Esophagus (tissue), 2 donors: ENCODE measurements at regions not wholly inside any gene's neighbourhood (a gene's known extent, or its start where the extent isn't known, plus 50 kb on each side); places are given as distances from the start of the nearest gene placed in this dataset.
"Not testable (repeated sequence)": the region's sequence is repeated elsewhere in the genome, so short reads cannot be mapped to it uniquely, and the experiment has no call there.

Source experiments
- H3K27ac ChIP-seq, 2 donors: one replicate each; pipeline ENCODE4 v1.5.1; 2013; ENCODE audit warnings: low read depth in 2 of 2, mild to moderate bottlenecking in 2 of 2, inconsistent platforms in 1 of 2, low read length in 1 of 2, moderate library complexity in 1 of 2
- H3K27me3 ChIP-seq, 2 donors: one replicate each; pipeline ENCODE4 v1.6.1; 2013; ENCODE audit warnings: low read length in 2 of 2, control low read depth in 1 of 2, mild to moderate bottlenecking in 1 of 2; ENCODE audit not compliant: insufficient read depth in 2 of 2, control insufficient read depth in 1 of 2
- H3K36me3 ChIP-seq, 2 donors: one replicate each; pipeline ENCODE4 v1.6.1; 2013; ENCODE audit warnings: low read length in 1 of 2; ENCODE audit not compliant: control insufficient read depth in 2 of 2, insufficient read depth in 2 of 2
- H3K4me1 ChIP-seq, 2 donors: one replicate each; pipeline ENCODE4 v1.6.1; 2013; ENCODE audit warnings: low read length in 1 of 2; ENCODE audit not compliant: control insufficient read depth in 2 of 2, insufficient read depth in 2 of 2
- H3K4me3 ChIP-seq, 2 donors: one replicate each; pipeline ENCODE4 v1.5.1; 2013; ENCODE audit warnings: low read length in 2 of 2, mild to moderate bottlenecking in 2 of 2, low read depth in 1 of 2, moderate library complexity in 1 of 2
- H3K9me3 ChIP-seq, 2 donors: one replicate each; pipeline ENCODE4 v1.6.1; 2013; ENCODE audit warnings: mild to moderate bottlenecking in 2 of 2, low read depth in 1 of 2, low read length in 1 of 2, moderate library complexity in 1 of 2; ENCODE audit not compliant: control insufficient read depth in 2 of 2, insufficient read depth in 1 of 2
- WGBS, 2 donors: extraction: QIAGEN DNeasy Blood & Tissue Kit; methylation state at CpG; one replicate each; pipeline ENCODE4 v1.1.7; 2013; 5-methylcytosine and 5-hydroxymethylcytosine counted together
- donor health status: healthy with polysubstance abuse.
- donor health status: Bipolar disorder and iron deficiency.

DNA sequence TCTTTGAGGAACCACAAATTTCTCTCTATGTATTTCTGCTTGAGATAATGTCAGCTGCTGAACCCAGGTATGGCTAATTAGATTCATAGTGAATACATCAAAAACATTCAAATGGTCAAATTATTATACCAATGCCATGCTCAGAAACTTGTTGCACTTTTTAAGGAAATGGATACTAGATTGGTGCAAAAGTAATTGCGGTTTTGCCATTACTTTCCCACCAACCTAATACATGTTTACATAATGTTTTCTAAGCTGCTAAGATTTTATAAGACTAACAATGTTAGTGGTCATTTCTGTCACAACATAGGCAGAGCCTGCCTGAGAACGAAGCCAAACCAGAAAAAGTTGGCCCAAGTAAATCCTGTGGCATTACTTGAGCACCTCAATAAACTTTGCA, 568.2 kb upstream of the LRATD1 start:
- Histone ChIP-seq H3K4me1 (no peaks in the 10 kb centered on the region), H3K27me3 (no peaks in the 10 kb centered on the region), H3K27ac (no peak overlapping the region), H3K36me3 (no peaks in the 10 kb centered on the region), H3K4me3 (no peak overlapping the region), H3K9me3 (no peaks in the 10 kb centered on the region)
- WGBS, 2 donors = 66 to 76% methylated on average over 2 of the region's 2 CpGs

DNA sequence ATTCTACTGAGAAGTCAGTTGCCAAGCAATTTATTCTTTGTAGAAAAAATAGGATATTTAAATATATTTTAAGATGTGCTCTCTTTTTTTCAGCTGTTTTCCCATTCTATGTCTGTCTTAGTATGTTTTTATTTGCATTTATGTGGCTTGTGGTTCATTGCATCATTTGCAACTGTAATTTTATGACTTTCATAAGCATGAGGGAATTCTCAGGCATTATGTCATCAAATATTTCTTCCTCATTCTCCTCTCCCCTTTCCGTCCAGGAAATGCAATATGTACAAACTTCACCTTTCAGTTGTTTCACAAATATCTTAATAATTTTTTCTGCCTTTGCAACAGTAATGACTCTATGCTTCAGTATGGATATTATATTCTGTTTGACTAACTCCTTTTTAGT, 560.2 kb upstream of the LRATD1 start:
- Histone ChIP-seq H3K9me3 (no peaks in the 10 kb centered on the region), H3K4me3 (no peak overlapping the region)
- 36 to 72% methylated on average over 1 of the region's 1 CpG for WGBS, 2 donors

DNA sequence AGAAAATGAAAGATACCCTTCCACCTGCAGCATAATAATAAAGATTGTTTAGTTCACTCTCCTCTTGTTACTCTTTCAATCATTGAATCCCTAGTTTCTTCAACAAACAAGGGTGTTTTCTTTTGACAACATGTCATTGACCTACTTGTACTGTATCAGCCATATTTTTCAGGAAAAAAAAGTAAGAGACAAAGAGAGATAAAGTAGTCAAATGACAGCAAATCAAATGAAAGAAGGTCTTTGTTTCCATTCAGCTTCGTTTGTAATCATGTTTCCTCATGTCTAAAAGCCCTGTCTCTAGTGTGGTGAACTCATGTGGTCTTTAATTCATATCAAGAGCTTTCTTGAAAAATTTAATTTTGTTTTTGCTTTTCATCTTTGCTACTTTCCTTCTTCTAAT, 557.8 kb upstream of the LRATD1 start:
- no peaks in the 10 kb centered on the region for H3K4me1 ChIP-seq
- H3K9me3 ChIP-seq = no peaks in the 10 kb centered on the region
- no peak overlapping the region for H3K27ac ChIP-seq
- no peaks in the 10 kb centered on the region for H3K36me3 ChIP-seq
- 16 to 38% methylated on average over 1 of the region's 1 CpG for WGBS, 2 donors
- H3K27me3 ChIP-seq = no peaks in the 10 kb centered on the region
- H3K4me3 ChIP-seq = no peak overlapping the region

More for the DNA sequence above, 560.2 kb upstream of the LRATD1 start:
- Histone ChIP-seq H3K27me3 (no peaks in the 10 kb centered on the region), H3K36me3 (no peaks in the 10 kb centered on the region), H3K27ac (no peak overlapping the region), H3K4me1 (no peaks in the 10 kb centered on the region)

DNA sequence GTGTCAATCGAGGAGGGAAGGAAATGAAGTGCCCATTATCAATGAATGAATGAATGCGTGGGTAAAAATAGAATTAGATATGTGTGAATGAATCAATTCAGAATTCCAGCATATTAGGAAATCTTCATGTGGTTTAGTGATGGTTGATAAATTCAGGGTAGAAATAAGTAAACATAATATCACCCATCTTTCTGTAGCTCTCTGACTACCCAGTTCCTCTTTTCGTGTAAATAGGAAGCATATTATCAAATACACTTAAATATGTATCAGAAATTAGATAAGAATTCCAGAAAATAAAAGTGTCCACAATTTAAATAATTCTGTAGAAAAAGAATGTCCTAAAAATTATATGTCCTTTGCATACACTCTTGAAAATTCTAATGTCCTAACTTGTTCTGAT, 552.9 kb upstream of the LRATD1 start:
- Histone ChIP-seq H3K4me3 (no peak overlapping the region), H3K27me3 (no peaks in the 10 kb centered on the region), H3K4me1 (no peaks in the 10 kb centered on the region), H3K36me3 (no peaks in the 10 kb centered on the region), H3K9me3 (peaks cover 0 to 5% of the 10 kb centered on the region in 2 donors), H3K27ac (no peak overlapping the region)
- WGBS, 2 donors = 70 to 78% methylated on average over 3 of the region's 3 CpGs

DNA sequence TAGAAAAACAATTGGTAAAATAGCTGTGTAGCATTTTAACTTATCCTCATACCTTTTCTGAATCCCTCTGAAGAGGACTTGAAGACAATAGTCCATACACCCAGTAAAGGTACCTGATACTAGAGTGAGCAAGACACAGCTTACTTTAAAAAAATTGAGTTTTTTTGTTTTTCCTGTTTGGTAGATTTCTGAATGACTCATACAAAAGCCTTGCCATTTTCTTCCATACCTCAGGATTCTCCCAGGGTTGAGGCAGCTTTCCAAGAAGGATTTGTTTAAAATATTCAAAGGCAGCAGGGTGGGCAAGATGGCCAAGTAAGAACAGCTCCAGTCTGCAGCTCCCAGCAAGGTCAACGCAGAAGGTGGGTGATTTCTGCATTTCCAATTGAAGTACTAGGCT, 551.0 kb upstream of the LRATD1 start:
- Histone ChIP-seq H3K27ac (no peak overlapping the region), H3K36me3 (no peaks in the 10 kb centered on the region), H3K9me3 (peaks cover 0 to 5% of the 10 kb centered on the region in 2 donors), H3K27me3 (no peaks in the 10 kb centered on the region), H3K4me3 (no peak overlapping the region), H3K4me1 (no peaks in the 10 kb centered on the region)
- 80 to 84% methylated on average over 1 of the region's 1 CpG for WGBS, 2 donors

DNA sequence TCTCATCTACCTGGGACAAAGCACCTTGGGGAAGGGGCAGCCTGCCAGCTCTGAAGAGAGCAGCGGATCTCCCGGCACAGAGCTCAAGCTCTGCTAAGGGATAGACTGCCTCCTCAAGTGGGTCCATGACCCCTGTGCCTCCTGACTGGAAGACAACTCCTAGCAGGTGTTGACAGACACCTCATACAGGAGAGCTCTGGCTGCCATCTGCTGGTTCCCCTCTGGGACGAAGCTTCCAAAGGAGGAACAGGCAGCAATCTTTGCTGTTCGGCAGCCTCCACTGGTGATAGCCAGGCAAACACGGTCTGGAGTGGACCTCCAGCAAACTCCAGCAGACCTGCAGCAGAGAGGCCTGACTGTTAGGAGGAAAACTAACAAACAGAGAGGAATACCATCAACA, 549.9 kb upstream of the LRATD1 start:
- 94 to 96% methylated on average over 5 of the region's 5 CpGs for WGBS, 2 donors
- Histone ChIP-seq H3K27me3 (no peaks in the 10 kb centered on the region), H3K4me3 (no peak overlapping the region)

DNA sequence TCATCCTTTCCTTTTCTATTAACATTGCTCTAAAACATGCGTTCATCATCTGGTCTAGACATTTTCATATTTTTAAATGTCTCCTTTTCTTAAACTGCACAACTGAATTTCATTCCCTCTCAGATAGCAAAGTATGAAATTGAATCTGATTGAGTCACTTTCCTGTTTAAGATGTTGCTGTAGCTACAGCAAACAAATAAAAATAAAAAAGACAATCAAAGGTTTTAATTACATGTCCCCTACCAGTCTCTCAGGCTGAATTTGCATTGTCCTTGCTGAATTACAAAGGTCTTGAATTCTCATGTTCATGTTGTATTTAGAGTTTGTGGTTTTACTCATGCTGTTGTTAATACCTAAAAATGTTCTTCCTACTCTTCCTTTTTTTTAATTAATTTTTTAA, 537.9 kb upstream of the LRATD1 start:
- 80 to 88% methylated on average over 1 of the region's 1 CpG for WGBS, 2 donors
- H3K36me3 ChIP-seq = no peaks in the 10 kb centered on the region

More for the DNA sequence above, 549.9 kb upstream of the LRATD1 start:
- Histone ChIP-seq H3K4me1 (no peaks in the 10 kb centered on the region), H3K9me3 (peaks cover 0 to 5% of the 10 kb centered on the region in 2 donors), H3K36me3 (no peaks in the 10 kb centered on the region), H3K27ac (no peak overlapping the region)

DNA sequence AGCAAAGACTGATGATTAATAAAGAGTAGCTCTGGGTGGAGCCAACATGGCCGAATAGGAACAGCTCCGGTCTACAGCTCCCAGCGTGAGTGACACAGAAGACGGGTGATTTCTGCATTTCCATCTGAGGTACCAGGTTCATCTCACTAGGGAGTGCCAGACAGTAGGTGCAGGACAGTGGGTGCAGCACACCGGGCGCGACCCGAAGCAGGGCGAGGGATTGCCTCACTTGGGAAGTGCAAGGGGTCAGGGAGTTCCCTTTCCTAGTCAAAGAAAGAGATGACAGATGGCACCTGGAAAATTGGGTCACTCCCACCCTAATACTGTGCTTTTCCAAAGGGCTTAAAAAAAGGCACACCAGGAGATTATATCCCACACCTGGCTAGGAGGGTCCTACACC, 533.4 kb upstream of the LRATD1 start:
- H3K9me3 ChIP-seq, H3K27ac ChIP-seq, H3K36me3 ChIP-seq, H3K4me3 ChIP-seq, H3K27me3 ChIP-seq, H3K4me1 ChIP-seq: not testable (repeated sequence)
- 84 to 93% methylated on average over 9 of the region's 9 CpGs for WGBS, 2 donors

More for the DNA sequence above, 537.9 kb upstream of the LRATD1 start:
- Histone ChIP-seq H3K4me3 (no peak overlapping the region), H3K27me3 (no peaks in the 10 kb centered on the region), H3K27ac (no peak overlapping the region), H3K4me1 (no peaks in the 10 kb centered on the region), H3K9me3 (no peaks in the 10 kb centered on the region)

DNA sequence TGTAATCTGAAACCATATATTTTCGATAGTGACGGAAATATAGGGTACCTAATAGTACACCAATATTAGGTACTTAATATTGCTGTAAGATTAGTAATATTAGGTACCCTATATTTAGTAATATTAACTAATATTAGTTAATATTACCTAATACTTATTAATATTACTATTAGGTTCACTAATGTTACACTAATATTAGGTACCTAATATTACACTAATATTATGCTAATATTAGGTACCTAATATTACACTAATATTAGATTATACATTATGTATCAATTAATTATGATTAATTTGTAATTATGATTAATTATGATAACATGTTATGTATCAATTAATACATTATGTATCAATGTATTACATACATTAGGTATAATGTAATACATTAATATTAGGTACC, 518.2 kb upstream of the LRATD1 start:
- WGBS, 2 donors = 54 to 87% methylated on average over 2 of the region's 2 CpGs

DNA sequence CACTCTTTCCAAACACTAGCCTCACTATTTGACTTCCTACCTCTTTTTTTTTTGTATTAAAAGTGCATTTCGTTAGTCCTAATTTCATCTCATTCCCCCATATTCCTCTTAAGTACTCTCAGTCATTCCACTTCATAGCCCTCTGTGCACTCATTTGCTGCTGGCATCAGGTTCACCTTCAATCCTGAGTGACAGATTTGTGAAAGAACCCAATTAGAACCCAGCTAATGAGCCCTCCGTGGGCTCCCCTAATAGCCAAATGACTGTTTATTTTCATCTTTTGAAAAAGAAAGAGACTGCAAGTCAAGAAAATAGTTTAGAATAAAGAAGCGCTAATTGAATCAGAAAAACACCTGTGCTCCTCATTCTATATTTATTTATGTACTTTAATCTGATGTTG, 512.1 kb upstream of the LRATD1 start:
- H3K27me3 ChIP-seq = no peaks in the 10 kb centered on the region
- no peaks in the 10 kb centered on the region for H3K4me1 ChIP-seq
- H3K4me3 ChIP-seq = no peak overlapping the region
- no peaks in the 10 kb centered on the region for H3K36me3 ChIP-seq
- H3K9me3 ChIP-seq = no peaks in the 10 kb centered on the region
- H3K27ac ChIP-seq = no peak overlapping the region
- WGBS, 2 donors = 66 to 74% methylated on average over 3 of the region's 3 CpGs

More for the DNA sequence above, 518.2 kb upstream of the LRATD1 start:
- Histone ChIP-seq H3K9me3 (no peaks in the 10 kb centered on the region), H3K27ac (no peak overlapping the region), H3K36me3 (no peaks in the 10 kb centered on the region), H3K27me3 (no peaks in the 10 kb centered on the region), H3K4me3 (no peak overlapping the region), H3K4me1 (no peaks in the 10 kb centered on the region)
